Stomach (tissue), 4 donors: ENCODE measurements at regions not wholly inside any gene's neighbourhood (a gene's known extent, or its start where the extent isn't known, plus 50 kb on each side); places are given as distances from the start of the nearest gene placed in this dataset.

ENCODE experiments used
- POLR2A ChIP-seq, 4 donors: fragments of 450-650 bp; IDR thresholded peaks; one replicate each; pipeline ENCODE4 v1.6.1; 2016; ENCODE audit warnings: antibody characterized with exemption in 4 of 4, control low read depth in 2 of 4, mild to moderate bottlenecking in 1 of 4, moderate library complexity in 1 of 4
- POLR2AphosphoS5 ChIP-seq, 3 donors: sonication (generic); formaldehyde crosslinking; IDR thresholded peaks; one replicate each; pipeline ENCODE4 v1.6.1; 2016; ENCODE audit warnings: antibody characterized with exemption in 3 of 3
- TF ChIP-seq, protein P1 (sequence below), 7 experiments: fragments of 450-650 bp in 4 of 7; fragments of 200-600 bp in 3 of 7; sonication (generic) in 3 of 7; IDR thresholded peaks; one replicate each; pipeline ENCODE4 v1.5.1; 2016 to 2019; ENCODE audit warnings: antibody characterized with exemption in 7 of 7, control low read depth in 2 of 7, mild to moderate bottlenecking in 1 of 7

DNA sequence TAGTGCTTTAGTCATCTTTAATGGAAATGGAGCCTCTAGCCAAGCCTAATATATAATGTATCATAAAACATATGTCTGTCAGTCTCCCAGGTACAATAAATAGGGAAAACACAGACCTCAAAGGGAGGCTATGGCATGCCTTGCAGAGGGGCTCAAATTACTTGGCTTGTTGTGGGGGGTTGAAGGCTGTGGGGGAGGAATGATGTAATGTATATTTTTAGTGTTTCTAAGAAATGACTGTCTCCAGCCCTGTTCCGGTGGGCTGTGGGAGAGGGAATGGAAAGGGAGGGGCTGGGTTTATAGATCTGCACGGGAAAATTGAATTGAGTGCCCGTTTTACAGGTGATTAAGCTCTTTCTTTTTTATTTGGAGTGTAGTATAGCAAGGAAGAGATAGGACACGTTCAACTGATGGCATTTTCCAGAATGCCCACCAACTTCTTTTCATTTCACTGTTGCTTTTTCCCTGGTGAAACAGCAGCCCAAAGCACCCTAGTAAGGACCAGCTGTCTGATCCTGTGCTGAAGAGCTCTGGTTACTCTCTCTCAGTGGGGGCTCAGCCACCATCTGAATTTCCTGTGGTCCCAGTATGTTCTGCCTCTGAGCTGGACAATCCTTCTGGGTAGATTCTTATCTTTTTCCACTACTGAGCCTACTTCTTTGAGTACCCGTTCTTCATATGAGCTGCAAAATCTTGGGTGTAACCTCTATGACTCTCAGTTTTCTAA lies 220.7 kb upstream of the CASK start:
- TF ChIP-seq, protein P1, sequence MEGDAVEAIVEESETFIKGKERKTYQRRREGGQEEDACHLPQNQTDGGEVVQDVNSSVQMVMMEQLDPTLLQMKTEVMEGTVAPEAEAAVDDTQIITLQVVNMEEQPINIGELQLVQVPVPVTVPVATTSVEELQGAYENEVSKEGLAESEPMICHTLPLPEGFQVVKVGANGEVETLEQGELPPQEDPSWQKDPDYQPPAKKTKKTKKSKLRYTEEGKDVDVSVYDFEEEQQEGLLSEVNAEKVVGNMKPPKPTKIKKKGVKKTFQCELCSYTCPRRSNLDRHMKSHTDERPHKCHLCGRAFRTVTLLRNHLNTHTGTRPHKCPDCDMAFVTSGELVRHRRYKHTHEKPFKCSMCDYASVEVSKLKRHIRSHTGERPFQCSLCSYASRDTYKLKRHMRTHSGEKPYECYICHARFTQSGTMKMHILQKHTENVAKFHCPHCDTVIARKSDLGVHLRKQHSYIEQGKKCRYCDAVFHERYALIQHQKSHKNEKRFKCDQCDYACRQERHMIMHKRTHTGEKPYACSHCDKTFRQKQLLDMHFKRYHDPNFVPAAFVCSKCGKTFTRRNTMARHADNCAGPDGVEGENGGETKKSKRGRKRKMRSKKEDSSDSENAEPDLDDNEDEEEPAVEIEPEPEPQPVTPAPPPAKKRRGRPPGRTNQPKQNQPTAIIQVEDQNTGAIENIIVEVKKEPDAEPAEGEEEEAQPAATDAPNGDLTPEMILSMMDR (IDR thresholded peaks at IDR 0.05), result no peak
- TF ChIP-seq POLR2A (IDR thresholded peaks at IDR 0.05) (no peak), POLR2AphosphoS5 (IDR thresholded peaks at IDR 0.05) (no peak)
